ENCODE measurements at regions not wholly inside any gene's neighbourhood (a gene's known extent, or its start where the extent isn't known, plus 50 kb on each side); places are given as distances from the start of the nearest gene placed in this dataset.

DNA sequence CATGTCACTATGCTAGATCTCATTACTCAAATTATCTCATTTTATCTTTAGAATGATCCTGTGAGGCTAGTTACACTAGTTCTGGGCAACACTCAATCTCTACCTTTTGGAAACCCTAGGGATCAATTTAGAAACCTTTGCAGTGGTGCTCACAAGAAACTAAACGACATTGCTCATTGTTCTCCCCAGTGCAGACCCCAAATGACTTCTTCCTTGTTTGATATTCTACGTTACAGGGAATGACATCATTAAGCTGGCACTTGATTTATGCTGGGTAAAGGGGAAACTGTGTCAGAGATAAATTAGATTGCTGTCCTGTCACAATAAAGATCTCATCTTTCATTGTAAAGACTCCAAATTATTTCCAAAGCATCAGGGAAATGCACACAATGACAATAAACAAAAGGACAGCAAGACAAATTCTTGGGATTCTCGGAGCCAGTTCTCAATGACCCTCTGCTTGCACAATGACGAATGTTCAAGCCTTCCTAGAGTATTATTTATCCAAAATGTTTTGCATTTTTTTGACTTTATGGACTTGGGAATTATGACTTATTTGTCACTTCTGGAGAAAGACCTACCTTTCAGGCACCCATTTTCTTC lies 1121.8 kb upstream of the TENM4 start:
- TF ChIP-seq POLR2A (IDR thresholded peaks at IDR 0.05): no peak
- TF ChIP-seq, protein P1, sequence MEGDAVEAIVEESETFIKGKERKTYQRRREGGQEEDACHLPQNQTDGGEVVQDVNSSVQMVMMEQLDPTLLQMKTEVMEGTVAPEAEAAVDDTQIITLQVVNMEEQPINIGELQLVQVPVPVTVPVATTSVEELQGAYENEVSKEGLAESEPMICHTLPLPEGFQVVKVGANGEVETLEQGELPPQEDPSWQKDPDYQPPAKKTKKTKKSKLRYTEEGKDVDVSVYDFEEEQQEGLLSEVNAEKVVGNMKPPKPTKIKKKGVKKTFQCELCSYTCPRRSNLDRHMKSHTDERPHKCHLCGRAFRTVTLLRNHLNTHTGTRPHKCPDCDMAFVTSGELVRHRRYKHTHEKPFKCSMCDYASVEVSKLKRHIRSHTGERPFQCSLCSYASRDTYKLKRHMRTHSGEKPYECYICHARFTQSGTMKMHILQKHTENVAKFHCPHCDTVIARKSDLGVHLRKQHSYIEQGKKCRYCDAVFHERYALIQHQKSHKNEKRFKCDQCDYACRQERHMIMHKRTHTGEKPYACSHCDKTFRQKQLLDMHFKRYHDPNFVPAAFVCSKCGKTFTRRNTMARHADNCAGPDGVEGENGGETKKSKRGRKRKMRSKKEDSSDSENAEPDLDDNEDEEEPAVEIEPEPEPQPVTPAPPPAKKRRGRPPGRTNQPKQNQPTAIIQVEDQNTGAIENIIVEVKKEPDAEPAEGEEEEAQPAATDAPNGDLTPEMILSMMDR (IDR thresholded peaks at IDR 0.05): no peak
- no peak for TF ChIP-seq EP300 (IDR thresholded peaks at IDR 0.05)
- no peak for TF ChIP-seq POLR2AphosphoS5 (IDR thresholded peaks at IDR 0.05)
